HPDE6-E6E7 (cell line): ENCODE measurements at regions not wholly inside any gene's neighbourhood (a gene's known extent, or its start where the extent isn't known, plus 50 kb on each side); places are given as distances from the start of the nearest gene placed in this dataset.

Source experiments
- DNase-seq: peaks from one replicate; pipeline ENCODE4 v3.0.0; 2011; ENCODE audit warnings: missing footprints; ENCODE audit errors: extremely low spot score

DNA sequence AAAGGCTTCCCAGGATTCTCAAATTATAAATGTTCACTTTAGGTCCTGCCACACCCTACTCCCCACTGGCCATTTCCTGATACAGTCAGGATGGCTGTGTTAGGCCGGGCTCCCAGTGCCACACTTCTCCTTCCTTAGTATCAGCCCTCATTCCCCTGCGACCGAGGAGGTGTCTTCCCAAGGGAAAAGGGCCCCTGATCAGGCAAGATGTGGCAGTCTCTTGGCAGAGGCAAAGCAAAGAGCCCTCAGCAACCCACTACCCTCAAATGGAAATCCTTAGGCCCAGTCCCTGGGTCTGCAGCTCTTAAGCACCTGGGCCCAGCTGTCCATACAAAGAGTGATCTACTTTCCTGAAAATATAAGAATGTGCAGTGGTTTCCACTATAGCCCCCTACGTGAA, 96.5 kb upstream of the VASH1 start:
- DNase-seq = no peak

DNA sequence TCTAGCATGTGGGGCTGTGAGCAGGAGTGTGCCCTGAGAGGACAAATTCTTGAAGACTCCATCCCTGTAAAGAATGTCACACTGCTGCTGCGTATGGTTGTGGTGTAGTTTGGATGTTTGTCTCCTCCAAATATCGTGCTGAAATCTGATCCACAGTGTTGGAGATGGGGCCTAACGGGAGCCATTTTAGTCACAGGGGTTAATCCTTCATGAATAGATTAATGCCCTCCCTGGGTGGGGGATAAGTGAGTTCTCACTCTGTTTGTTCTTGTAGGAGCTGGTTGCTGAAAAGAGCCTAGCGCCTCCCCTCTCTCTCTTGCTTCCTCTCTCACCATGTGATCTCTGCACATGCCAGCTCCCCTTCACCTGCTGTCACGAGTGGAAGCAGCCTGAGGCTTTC, 94.5 kb upstream of the VASH1 start:
- DNase-seq = no peak

DNA sequence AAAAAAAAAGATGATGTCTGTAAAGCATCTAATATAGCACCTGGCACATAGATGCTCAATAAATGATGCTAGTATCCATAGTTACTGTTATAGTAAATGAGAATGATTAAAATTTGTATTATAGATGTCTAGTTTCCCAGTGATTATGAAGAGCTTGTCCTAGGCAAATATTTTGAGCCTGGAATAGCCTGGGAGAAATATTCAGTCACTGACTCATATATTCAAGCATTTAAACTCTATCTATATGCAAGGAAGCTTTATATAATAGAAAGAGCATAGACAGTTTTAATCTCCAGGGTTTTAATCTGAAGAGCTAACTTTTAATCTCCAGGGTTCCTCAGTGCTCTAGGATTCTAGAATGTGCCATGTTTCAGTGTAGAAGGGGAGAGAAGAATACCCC, 91.5 kb upstream of the VASH1 start:
- no peak for DNase-seq

DNA sequence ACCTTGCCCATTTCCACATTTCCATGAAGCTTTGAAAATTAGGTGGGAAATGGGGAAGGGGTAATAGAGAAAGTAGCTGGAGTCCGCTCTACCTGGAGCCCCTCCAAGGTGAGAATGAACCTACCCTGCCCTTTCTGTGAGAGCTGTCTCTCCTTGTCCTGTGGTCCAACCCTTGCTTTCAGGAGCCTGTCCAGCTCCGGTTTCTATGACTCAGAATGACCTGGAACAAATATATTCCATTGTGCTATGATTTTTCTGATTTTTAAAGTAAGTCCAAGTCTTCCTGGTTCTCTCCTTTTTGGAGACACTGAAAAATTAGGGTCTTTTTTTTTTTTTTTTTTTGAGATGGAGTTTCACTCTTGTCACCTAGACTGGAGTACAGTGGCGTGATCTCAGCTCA, 89.1 kb upstream of the VASH1 start:
- DNase-seq = peak; percentile 42

DNA sequence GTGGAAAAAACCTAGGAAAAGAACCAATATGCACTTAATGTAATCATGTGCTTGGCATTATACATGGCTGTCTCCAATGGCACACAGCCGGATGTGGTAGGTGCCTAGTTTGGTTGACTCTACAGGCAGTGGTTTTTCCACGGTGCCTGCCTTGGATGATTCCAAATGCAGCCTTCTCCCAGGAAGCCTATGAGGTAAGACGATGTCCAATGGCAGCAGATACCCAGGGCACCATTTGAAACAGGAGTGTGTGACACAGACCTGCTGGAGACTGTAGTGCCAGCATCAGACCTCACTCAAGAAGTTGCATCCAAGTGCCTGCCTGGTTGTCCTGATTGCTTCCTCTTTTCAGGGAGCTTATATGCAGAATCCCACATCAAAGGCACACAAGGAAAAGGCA, 88.0 kb upstream of the VASH1 start:
- no peak for DNase-seq

DNA sequence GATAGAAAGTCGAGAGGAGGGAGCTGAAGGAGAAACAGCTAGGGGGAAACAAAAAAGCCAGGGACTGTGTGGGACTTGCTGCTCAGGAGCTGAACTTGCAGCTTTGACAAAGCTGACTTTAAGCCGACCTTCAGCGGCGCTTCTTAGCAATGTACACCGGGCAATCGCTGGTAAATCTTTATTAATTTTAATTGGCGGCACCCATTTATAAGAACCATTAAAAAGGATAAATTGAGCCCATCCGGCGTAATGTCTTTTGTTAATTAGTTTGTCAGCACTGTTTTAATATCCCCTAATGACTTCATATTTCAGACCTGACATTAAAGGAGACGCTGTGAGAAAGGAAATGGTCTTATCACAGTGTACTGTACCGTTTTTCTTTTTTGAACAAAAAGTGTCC, 86.2 kb upstream of the VASH1 start:
- DNase-seq = no peak

DNA sequence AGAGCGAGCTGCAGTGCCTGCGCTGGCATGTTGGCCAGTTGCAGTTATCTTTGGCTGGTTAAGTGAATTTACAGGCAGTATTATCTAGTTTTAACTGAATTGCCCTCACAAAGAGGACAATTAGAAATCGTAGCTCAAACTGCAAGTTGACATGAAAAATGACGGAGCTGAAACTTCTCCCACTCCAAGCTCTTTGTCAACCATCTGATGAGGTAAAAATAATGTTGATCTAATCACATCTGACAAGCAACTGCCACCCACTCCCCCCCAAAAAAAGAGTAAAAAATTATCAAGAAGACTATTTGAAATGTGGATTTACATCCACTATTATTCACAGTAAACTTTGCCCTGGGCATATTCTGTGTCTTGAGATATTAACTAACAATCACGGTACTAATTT, 84.7 kb upstream of the VASH1 start:
- no peak for DNase-seq

DNA sequence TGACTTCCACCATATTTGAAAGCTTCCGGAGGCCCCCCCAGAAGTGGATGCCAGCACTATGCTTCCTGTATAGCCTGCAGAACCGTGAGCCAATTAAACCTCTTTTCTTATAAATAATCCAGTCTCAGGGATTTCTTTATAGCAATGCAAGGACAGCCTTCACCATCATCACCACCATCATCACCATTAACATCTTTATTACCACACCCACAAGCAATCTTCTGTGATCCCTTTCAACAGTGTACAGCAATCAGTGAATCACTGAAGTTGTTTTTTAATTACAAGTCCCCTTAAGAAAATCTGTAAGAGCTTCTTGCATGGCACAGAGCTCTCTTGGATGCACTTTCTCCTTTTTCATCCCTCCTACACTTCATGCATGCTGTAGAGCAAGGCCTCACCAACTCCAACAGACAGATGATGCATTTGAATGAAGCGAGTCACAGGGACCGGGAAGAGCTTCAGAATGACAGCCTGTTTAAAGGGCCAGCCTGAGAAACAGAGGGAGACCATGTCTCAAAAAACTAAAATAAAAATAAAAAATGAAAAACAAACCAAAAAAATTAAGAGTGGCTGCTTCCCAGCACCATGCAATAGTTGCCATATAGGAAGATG, 83.6 kb upstream of the VASH1 start:
- DNase-seq = no peak

DNA sequence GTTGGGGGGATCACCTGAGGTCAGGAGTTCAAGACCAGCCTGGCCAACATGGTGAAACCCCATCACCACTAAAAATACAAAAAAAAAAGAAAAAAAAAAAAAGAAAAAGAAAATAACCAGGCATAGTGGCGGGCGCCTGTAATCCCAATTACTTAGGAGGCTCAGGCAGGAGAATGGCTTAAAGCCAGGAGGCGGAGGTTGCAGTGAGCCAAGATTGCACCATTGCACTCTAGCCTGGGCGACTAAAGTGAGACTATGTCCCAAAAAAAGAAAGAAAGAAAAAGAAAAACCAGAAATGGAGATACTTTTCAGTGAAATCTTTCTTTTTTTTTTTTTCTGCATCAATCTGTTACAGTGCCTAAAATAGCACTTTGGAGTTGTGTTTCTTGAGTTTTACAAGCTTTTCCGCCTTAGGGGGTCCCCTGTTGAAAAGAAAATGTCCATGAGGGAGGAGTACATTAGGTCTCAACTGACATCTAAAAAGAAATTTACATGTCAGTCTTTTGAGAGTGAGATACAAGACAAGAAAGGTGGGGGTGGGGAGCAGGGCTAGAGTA, 82.9 kb upstream of the VASH1 start:
- no peak for DNase-seq

DNA sequence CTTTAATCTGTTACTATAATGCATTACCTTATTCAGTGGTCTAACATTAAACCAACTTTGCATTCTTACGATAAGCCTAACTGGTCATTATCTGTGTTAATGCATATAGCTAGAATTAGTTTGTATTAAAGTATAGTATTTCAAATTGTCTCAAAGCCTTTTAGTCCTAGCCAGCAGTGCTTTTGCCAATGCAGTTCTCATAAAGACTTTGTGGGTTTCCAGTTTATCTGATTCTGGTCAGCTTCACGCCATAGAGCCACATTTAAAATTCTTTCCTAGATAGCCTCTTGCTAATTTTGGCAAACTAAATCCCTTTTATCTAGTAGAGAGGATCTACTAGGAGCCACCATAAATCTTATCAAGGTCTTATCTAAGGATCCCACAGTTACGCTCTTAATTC, 78.9 kb upstream of the VASH1 start:
- no peak for DNase-seq

DNA sequence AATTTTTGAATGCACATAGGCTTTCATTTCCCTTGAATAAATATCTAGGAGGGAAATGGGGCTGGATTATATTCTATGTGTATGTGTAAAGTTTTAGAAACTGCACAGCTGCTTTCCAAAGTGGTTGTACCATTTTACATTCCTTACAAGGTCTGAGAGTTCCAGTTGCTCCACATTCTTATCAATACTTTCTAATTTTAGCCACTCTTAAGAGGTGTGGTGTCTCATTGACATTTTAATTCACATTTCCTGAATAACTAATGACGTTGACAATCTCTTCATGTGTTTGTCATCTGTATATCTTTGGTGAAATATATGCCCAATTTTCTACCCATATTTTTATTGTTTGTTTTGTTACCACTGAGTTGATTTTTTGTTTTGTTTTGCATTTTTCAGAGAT, 74.6 kb upstream of the VASH1 start:
- no peak for DNase-seq

DNA sequence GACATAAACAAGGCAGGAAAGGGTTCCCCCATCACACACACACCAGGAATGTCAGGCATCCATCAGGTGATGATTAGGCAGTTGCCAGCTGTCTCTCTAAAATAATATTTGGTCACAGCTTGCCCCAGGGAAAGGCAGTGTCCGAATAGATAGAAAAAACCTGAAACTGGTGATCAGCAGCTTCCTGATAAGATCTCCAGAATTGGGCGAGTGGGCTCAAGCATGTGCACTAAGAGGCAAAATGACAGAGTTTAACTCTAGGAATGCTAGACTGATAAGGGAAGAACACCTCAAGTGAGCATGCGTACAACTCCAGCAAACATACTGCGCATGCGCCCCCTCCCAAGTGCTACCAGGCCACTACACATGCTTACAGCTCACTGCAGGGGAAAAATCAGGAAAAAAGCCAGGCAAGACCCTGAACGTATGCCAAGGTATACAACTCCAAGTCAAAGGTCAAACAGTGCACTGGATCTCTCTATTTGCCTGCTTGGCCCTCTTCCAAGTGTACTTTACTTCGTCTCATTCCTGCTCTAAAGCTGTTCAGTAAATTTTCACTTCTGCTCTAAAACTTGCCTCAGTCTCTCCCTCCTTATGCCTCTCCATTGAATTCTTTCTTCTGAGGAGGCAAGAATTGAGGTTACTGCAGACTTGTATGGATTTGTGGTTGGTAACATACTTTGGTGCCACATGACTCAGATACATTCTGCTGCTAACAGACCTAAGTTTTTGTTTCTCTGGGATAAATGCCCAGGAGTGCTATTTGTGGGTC, 73.5 kb upstream of the VASH1 start:
- DNase-seq = no peak

DNA sequence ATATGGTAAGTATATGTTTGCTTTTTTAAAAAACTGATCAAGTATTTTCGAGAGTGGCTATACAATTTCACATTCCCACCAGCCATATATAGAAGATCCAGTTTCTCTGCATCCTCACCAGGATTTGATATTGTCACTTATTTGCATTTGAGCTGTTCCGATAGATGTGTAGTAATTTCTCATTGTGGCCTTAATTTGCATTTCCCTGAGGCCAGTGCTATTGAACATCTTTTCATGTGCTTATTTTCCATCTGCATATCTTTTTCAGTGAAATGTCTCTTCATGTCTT, 72.9 kb upstream of the VASH1 start:
- DNase-seq = no peak

DNA sequence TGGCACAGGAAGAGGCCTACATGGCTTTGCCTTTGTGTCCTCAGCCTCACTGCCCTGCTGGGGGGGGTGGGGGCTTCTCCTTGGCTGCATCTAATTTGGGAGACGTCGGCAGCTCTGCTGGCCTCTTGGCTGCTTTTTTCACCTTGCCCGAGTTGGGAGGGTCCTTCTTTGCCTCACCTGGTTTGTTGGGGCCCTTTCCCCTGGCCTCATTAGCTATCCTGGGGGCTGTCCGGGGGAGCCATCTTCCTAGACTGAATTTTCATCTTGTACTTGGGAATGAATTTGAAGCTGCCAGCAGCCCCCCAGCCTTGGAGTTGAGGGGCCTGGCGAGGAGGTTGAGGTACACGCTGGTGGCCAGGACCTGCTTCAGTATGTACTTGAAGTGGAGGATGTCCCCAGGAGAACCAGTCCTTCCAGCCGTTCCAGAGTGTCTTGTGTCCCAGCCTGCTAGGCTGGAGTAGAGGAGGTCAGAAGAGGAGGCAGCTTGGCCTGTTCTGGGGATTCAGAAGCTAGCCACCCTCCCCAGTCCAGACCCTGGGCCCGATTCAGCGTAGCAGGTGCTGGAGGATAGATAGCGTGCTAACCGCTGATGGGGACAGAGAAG, 70.7 kb upstream of the VASH1 start:
- DNase-seq = no peak

DNA sequence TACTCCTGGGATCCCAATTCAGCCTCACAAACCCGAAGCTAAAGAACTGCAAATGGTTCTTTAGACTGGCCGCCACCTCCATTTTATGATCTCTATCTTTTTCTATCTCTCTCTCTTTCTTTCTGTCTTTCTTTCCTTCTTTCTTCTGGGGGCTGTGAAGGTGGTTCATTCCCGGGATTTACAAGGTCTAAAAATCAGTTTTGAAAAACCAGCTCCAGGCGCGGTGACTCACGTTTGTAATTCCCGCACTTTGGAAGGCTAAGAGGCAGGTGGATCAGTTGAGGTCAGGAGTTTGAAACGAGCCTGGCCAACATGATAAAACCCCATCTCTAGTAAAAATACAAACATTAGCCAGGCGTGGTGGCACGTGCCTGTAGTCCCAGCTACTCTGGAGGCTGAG, 67.2 kb upstream of the VASH1 start:
- DNase-seq = no peak

DNA sequence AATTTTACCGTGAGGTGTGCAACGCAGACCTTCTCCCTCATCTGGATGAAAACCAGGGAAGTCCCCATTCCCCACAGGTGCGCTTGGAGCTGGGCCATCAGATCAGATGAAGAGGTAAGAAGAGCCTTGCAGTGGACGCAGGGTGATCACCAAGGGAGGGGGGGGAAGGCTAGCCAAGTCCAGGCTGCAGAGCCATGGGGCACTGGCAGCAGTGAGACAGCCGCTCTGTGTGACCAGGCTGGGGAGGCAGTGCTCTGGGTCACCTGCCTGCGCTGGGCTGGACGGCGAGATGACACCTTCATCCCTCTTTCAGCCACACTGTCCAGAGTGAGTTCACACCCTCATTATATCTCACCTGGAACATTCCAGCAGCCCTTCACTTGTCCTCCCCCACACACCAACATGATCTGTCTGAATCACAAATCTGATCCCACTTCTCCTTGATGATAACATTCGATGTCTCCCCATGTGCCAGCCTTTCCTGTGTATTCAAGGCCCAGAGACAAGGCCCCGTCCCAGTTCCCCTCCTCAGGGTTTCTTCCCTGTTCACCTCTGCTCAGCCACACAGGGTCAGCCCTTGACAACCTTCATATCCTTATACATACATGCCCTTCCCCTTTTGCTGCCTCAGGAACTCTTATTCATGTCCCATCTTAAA, 65.9 kb upstream of the VASH1 start:
- no peak for DNase-seq

DNA sequence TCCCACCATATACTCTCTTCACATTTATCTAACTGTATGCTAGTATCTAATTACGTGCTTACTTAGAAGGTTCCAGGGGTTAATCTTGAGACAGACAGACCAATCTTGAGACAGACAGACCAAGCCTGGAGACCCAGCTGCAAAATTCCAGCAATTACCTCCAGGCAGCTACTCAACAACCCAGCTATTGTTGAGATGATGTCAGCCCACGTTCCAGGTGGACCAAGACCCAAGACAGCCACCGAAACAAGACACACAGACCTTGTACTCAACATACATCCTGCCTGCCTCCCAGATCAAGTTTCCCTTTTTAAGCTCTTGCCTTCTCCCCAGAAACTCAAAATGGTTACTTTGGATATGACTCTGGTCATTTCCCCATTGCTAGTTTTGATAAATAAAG, 64.9 kb upstream of the VASH1 start:
- no peak for DNase-seq

DNA sequence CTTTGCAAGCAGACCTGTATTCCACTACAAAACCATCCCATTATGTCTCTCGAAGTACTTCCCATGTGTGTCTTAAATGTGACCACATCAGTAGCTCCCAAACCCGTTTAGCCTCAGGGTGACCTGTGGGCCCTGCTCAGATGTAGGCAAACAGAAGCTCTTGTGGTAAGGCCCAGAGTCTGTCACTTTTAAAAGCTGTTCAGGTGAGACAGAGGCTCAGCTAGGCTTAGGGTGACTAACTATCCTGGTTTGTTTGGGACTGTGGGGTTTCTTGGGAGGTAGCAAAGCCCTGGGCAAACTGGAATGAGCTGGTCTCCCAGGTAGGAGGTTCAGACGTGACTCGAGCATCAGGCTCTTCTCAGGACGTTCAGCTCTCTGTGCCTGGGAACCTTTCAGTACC, 64.5 kb upstream of the VASH1 start:
- no peak for DNase-seq

DNA sequence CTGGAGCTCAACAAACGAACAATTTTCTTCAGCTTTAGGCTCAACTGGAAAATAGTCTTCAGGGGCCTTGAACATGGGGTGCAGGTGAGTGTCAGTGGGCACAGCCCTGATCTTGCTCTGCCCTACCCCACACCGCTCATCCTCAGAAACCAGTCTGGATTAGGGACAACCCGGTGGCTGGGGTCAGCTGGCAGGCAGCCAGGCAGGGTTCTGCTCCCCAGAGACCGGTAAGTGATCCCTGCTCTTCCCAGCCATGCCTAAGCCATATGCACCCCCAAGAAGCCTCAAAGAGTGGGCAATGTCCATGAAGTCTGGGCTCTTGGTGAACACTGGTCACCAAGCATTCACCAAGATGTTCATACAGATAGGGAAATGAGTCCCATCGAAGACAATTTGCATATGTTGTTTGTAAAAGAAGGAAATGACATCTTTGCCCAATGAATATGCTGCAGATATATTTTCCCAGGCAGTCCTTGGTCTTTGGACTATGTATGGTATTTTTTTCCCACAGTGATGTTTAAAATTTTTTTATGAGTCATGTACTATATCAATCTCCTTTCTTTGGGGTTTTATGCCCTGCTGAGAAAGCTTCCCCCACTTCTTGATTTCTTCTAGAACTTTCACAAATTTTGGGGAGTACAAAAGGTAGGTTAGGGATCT, 63.9 kb upstream of the VASH1 start:
- DNase-seq = no peak

DNA sequence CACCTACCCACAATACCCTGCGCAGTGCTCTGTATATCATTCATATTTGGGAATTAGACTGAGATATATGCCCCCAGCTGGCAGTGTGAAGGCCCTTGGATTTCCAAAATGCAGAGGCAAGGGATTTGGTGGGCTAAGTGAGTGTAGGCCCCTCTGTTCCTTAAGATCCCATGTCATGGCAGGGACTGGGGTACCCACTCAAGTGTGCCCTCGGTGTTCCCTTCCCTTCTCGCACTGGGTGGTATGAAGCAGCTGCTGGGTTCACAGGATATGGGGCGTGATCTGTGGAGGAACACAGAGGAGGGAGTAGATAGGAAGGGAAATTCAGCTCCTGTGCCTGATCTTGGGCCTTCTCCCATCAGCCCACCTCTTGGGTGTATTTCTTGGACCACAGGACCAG, 63.1 kb upstream of the VASH1 start:
- no peak for DNase-seq

DNA sequence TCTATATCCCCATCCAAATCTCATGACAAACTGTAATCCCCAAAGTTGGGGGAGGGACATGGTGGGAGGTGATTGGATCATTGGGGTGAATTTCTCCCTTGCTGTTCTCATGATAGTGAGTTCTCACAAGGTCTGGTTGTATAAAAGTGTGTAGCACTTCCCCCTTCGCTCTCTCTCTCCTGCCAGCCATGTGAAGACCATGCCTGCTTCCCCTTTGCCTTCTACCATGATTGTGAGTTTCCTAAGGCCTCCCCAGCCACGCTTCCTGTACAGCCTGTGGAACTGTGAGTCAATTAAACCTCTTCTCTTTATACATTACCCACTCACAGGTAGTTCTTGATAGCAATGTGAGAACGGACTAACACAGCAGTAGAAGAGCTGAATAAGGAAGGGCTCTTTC, 62.6 kb upstream of the VASH1 start:
- no peak for DNase-seq

DNA sequence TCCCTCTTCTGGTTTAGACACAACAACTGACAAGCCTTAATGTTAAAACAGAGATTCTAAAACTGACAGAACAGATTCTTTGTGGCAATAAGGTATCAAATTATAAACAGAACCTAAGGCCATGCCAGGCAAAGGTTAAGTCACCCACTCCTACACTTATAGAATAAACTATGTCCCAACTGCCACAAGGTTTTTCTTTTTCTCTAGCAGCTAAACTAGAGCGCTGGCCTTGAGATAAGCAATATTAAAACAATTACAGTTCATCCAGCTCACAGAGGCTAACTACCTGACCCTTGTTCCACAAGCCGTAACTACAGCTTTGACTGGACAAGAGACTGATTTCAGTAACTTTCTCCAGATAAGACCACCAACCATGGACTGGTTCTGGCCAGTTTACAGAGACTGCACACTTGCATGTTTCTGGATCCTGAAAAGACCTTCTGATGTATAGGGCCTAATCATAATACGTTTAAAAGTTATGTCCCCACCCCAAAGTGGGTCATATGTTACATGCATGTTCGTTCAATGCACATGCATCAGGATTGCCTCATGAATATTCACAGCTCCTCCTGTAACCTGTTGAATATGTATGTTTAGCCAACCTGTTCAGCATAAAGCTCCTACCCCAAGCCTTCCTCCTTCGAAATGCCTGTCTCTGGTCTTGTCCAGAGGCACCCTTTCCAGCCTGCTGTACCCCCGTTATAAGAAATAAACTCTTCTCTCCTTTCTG, 61.9 kb upstream of the VASH1 start:
- DNase-seq = no peak
